GM21786 (cell line): ENCODE measurements at regions not wholly inside any gene's neighbourhood (a gene's known extent, or its start where the extent isn't known, plus 50 kb on each side); places are given as distances from the start of the nearest gene placed in this dataset.
"Not testable (repeated sequence)": the region's sequence is repeated elsewhere in the genome, so short reads cannot be mapped to it uniquely, and the experiment has no call there.

Experiments used
- ATAC-seq: cut with Tn5 transposase; IDR thresholded peaks from one replicate; pipeline ENCODE4 v1.9.1; 2021; ENCODE audit not compliant: unreplicated experiment

DNA sequence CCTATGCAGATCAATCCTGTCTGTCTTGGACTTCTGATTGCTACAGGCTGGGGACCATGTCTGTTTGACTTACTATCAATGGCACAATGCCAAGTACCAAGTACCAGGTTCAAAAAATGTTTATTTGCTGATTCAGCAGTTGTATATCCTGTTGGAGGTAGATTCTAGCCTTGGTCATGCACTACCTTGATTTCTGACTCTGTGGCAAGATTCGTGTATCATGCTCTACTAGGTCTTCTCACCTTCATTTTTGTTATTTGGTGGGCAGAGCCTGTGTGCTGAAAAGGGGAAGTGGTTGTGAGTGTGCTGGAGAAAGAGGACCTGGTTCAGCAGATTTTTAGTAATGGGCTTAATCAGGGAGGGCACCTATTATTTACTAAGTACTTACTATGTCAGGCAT lies 192.4 kb upstream of the MYLIP start:
- peak; percentile 88 for ATAC-seq

DNA sequence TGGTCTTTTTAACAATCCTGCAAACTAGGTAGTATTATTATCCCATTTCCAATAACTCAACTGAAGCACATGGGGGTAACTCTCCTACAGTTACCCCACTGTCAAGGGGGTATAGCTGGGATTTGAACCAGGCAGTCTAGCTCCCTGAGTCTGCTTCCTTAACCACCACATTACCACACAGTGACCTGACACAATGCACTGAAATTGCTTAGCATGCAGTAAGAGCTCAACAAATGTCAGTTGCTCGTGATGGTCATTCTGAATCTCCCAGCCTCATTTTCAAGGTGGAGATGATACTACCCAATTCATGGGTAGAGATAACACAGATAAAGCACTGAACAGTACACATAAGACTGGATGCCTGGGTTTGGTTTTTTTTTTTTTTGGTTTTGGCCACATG lies 193.2 kb upstream of the MYLIP start:
- no peak for ATAC-seq

DNA sequence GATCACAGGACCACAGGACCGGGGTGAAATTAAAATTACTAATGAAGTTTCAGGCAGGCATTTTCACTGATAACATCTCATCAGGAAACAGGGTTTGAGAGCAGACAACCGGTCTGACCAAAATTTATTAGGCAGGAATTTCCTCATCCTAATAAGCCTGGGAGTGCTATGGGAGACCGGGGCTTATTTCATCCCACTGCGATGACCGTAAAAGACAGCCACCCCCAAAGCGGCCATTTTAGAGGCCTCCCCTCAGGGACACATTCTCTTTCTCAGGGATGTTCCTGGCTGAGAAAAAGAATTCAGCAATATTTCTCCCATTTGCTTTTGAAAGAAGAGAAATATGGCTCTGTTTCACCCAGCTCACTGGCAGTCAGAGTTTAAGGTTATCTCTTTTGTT lies 197.2 kb upstream of the MYLIP start:
- ATAC-seq, result not testable (repeated sequence)

DNA sequence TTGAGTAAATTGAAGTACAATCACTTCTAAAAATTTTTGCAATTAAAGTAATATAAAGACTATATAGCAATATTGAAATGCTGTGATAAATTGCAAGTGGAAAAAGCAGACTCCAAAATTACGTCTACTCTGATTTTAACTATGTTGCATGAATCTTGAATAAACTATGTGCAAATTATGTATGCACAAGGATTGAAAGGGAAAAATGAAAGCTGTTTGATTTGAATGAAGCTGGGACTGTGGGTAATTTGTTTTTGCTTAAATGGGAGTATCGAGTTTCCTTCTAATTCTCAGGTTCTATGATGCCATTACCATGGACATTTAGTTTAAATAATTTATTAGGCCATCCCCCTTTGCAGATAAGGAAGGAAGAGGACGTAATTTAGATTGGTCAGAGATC lies 198.7 kb upstream of the MYLIP start:
- ATAC-seq, result no peak

DNA sequence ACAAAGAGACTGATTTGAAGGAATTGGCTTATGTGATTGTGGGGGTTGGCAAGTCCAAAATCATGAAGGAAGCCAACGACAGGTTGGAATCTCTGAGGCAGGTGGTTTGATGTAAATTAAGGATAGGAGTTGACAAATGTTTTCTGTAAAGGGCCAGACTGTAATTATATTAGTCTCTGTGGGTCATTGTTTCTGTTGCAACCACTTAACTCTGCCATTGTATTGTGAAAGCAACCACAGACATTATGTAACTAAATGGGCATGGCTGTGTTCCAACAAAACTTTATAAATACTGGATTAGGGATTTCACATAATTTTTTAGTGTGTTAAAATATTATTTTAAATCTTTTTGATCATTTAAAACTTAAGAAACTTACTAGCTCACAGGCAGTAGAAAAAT lies 199.2 kb upstream of the MYLIP start:
- no peak for ATAC-seq

DNA sequence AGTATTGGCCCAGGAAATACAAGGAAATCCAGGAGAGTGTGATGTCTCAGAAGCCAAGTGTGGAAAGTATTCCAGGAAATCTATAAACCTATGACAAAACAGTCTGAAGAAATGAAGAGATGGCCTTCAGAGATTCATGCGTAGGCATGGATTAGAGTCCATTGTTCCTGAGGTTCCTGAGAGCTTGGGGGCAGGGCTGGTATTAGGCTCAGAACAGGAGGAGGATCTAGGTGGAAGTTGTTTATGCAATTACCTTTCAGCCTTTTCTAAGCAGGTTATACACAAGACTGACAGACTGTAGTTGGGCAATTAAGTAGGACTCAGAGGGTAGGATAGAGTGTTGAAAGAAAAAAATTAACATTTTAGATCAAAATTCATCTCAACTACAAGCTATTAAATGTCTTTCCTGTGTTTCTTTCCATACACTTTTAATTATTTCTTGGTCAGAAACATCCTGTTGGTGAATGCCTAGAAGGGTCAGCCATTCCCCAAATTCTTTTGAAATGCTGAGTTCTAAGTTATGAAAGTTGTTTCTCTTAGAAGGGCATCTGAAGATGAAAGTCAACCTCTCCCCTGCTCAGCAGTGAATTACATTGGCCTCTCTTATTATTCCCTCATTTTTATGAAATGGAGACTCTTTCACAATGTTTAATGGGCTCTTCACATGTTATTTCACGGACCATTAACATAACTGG lies 201.2 kb upstream of the MYLIP start:
- no peak for ATAC-seq

DNA sequence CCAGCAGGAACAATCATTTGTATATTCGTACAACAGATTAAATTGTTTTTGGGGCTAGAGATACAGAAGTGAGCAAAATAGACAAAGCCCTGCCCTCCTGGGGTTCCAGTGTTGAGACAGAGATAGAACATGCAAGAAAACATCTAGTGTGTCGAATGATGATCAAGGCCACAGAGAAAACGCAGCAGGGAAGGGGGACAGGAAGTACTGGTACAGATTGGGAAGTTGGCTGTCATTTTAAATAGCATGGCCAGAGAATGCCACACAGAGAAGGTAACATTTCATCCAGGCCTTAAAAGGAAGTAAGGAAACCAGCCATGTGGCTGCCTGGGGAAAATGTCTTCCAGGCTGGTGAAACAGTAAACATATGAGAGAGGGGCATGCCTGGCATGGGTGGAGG lies 202.6 kb upstream of the MYLIP start:
- ATAC-seq, result no peak

DNA sequence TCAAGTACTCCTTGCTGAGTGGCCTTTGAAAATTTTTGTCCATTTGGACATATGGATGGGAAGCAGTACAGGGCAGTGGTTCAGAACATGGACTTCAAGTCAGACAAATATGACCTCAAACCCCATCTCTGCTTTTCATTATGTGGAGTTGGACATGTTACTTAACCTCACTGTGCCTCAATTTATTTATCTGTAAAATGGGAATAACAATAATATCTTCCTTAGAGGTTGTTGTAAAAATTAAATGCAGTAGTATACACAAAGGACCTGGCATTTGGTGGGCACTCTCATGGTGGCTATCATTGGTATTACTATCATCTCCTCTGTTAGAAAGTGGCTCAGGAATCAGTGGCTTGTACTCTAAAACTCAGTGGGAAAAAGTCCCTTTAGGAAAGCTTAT lies 204.0 kb upstream of the MYLIP start:
- no peak for ATAC-seq

DNA sequence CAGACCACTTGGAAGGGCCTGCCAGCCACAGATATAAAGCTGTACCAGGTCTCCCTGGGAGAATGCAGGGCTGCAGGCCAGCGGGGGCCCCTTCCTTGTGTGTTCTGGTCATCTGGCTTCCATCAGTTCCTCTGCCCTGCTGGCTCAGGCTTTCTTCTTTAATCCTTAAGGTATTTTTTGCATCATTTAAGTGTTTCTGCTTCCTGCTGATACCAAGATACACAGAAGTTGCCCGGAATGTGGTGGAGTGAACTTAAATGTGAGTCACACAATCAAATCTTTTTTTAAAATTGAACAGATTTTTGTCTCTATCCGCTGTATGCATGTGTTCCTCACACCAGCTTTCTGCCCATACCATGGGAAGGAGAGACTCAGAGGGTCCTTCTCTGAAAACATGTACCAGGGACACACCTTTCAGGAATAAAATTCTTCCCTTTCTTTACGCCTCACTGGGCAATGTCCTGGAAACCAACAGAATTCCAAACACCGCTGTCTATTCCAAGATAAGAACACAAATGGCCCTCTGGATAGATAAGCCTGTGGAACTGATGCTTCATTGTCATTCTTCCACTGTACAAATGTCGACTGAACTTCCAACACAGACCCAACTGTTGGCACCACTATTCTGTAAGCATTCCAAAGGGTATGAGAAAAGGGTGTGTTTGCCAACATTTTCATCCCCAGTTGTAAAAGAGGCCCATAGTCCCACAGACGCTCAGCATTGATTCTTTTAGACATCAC lies 206.2 kb upstream of the MYLIP start:
- no peak for ATAC-seq

DNA sequence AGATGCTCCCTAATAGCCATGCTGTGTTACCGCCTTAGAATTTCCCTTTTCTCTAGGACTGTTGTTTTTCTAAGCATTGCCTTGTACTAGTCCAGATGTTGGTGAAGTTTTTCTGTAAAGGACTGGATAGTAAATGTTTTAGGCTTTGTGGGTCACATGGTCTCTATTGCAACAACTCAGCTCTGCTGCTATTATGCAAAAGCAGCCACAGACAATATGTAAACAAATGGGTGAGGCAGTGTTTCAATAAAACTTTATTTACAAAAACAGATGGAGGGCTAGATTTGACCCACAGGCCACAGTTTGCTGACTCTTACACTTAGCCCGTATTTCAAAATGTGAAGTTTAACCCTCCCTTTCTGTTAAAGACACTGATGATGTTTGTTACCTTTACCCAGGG lies 207.6 kb upstream of the MYLIP start:
- no peak for ATAC-seq

DNA sequence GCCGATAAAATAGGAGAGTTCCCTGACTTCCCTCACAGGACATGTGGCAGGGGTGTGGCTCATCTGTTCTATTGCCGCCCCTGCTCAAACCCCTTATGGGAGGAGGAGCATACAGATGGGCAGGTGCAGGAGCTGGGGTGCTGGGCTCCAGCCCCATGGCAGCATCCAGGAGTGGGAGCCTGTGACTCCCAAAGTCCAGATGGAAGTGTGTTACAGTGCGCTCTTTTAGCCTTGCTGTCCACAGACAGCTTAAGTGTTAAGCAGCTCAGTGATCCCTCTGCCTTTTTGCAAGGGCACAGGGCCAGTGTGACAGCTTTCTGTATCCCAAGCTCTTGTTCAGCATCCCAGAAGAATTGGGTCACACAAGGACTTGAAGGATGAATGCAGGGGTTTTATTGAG lies 212.3 kb upstream of the MYLIP start:
- ATAC-seq, result no peak

DNA sequence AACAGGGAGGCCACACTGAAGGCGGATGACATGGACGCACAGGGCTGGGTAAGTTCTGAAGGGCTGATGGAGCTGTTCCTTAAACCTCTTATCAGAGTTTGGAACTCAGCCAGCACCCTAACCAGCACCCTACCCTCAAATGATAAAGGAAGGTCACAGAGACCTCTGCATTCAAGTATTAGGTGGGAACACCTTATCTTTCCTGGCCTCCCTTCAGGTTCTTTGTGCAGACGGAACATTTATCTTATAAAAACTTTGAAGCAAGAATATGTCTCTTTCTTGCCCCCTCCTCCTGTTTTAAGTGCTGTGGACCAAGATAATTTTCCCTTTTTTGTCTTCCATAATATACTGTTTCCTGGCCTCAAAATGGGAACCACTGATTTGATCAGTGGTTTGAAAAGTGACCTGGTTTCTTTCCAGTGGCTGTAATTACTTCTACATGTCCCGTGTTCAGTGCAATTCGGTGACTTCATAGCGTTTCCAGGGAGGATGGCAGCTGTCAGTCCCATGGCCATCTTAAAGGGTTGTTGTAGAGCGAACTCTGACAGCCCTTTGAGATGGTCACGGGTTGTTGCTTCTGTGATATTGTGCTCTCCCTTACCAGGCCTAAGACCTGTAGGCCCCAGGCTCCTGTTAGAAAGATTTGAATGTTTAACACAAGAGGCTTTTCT lies 213.2 kb upstream of the MYLIP start:
- no peak for ATAC-seq

DNA sequence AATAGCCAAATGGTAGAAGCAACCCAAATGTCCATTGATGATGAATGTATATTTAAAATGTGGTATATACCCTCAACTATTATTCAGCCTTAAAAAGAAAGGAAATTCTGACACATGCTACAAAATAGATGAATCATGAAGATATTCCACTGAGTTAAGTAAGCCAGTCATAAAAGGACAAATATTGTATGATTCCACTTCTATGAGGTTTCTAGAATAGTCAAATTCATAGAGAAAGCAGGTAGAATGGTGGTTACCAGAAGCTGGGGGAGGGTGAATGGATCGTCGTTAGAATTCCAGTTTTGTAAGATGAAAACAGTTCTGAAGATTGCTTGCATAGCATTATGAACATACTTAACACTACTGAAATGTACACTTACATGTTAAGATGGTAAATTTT lies 214.3 kb upstream of the MYLIP start:
- ATAC-seq, result no peak

DNA sequence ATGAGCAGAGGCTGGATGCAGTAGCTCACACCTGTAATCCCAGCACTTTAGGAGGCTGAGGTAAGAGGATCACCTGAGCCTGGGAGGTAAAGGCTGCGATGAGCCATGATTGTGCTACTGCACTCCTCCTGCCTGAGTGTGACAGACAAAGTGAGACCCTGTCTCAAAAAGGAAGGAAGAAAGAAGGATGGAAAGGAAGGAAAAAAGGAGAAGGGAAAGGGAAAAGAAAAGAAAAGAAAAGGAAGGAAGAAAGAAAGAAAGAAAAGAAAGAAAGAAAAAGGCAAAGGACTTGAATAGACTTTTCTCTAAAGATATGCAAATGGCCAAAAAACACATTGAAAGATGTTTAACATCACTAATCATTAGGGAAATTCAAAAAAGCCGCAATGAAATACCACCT lies 215.3 kb upstream of the MYLIP start:
- ATAC-seq, result no peak

DNA sequence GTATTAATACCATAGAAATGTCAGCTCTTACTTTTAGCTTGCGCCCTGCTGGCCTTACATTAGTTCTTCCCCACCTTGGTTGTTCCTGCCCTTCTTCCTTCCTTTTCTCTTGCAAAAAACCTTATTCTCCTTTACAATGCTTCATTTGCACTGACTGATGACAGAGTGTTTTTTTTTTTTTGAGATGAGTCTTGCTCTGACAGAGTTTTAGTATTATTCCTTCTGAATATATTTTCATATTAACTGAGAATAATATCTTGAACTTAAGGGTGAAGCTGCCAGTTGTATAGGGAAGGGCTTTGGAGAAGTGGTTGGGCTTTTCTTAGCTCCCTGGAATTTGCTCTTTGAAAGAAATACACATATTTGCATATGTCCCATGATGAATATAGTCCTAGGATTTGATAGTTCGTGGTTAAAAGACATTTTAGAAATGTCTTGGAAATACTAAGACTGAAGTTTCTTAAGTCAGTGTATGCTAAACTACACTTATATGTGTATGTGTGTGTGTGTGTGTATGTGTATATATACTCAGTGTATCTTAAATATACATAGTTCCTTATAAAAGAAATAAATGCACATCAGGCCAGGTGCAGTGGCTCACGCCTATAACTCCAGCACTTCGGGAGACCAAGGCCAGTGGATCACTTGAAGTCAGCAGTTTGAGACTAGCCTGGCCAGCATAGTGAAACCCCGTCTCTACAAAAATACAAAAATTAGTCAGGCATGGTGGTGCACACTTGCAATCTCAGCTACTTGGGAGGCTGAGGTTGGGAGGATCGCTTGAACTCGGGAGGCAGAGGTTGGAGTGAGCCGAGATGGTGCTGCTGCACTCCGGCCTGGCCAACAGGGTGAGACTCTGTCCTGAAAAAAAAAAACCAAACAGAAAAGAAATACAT lies 216.1 kb upstream of the MYLIP start:
- no peak for ATAC-seq

DNA sequence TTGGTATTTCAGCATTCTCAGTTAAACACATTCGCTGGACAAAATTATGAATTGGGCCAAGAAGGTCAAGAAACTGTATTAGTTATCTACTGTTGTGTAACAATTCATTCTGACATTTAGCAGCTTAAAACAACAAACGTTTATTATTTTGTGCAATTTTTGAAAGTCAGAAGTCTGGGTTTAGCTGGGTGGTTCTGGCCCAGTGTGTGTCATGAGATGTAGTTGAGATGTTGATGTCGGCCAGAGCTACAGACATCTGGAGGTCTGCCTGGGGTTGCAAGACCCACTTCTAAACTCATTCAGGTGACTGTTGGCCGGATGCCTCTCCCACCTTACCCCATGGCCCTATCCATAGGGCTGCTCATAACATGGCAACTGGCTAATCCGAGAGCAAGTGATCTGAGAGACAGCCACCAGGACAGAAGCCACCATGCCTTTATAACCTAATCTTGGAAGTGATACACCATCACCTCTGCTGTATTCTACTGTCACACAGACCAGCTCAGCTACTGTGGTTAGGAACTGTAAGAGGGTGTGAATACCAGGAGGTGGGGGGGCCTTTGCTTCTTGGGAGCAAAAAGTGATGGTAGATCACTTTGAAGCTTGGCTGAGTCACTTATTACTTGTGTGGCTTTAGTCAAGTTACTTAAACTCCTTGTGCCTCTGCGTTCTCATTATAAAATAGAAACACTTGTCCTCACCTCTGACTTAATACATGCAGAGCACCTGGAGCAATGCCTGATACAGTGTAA lies 217.0 kb upstream of the MYLIP start:
- ATAC-seq, result no peak

DNA sequence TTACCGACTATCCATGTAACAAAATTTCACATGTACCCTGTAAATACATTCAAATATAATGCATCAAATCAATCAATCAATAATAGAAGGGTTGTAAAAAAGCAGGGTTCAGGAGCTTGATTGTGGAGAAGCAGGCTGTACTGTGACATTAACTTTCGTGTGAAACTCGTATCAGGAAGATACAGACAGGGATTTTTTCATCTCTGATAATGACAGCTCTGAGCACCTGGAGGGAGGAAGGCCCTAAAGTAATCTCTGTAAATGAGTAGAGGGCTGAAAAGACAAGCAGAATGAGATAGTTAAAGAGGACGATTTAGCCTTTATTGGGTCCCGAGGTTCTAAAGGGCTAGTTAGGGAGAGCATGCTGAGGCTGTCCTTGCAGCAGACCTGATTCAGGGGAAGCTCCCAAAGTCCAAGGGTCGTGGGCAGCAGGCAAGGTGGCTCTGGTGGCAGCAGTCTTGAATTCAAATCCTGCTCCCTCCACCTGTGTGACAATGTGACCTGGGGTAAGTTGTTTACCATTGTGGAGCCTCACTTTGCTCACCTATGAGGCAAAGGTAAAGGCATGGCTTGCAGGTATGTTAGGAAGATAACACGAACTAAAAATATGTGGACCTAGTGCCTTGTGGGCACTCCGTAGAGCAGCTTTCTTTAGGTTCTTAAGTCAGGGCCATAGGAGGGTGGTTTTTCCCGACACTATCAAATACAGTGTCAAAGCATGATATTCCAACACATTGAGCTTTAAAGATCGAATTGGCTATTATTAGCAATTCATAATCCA lies 219.4 kb upstream of the MYLIP start:
- ATAC-seq, result no peak

DNA sequence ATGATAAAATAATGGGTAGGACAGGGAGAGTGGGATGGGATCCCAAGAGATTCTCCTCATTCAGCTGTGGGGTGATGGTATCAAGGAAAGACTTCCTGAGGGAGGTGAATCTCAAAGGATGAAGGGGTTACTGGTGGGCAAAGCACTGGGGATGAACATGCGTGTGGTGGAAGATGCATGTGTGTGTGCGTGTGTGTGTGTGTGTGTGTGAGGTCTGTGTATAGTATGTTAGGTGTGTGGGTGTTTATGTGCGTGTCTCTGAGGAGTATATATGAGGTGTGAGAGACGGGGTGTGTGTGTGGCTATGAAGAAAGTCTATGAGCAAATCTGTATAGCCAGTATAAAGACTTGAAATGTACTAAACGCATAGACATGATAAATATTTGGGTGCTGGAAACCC lies 220.0 kb upstream of the MYLIP start:
- ATAC-seq, result no peak

DNA sequence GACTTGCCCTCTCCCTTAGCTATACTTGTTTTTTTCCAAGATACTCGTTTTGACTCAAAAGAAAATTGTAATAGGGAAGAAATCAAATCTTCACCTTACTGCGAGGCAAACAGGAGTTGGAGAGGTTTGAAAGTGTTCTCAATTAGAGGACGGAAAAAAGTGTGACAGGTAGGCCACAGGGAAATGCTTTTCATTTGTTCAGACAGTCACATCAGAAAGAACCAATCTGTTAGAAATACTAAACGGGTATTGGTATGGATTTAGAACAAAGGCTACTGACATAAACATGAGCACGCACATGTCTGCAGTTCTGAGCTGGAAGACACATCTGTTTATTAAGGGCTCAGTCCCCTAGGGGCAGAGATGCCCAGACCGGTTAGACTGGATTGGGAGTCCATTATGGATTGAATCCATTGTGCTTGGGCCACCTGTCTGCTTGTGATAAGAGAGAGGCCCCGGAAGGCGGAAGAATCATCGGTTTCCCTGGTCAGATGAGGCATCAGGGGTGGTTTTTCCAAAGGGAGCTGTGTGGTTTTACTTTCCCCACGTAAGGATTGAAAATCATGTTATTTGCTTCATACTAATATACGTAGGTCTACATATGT lies 220.9 kb upstream of the MYLIP start:
- no peak for ATAC-seq
